ENCODE measurements at regions not wholly inside any gene's neighbourhood (a gene's known extent, or its start where the extent isn't known, plus 50 kb on each side); places are given as distances from the start of the nearest gene placed in this dataset.

- DNase-seq: no peak
Measured at GRCh38 chr6:227074-227782, 65.1 kb upstream of the DUSP22 start.

GRCh38 chr6:227812-228338 lies 64.4 kb upstream of the DUSP22 start:
- DNase-seq: no peak

GRCh38 chr6:228881-229651 lies 63.2 kb upstream of the DUSP22 start:
- DNase-seq: no peak

- no peak for DNase-seq
Measured at GRCh38 chr6:231779-232178, 60.5 kb upstream of the DUSP22 start.

- DNase-seq: no peak
Measured at GRCh38 chr6:232982-233640, 59.2 kb upstream of the DUSP22 start.

- DNase-seq: no peak
Measured at GRCh38 chr6:234706-235372, 57.4 kb upstream of the DUSP22 start.

GRCh38 chr6:235763-236360 lies 56.4 kb upstream of the DUSP22 start:
- no peak for DNase-seq

- no peak for DNase-seq
Measured at GRCh38 chr6:236519-236918, 55.8 kb upstream of the DUSP22 start.

GRCh38 chr6:240151-240550 lies 52.1 kb upstream of the DUSP22 start:
- no peak for DNase-seq

- DNase-seq: no peak
Measured at GRCh38 chr6:241336-241865, 50.9 kb upstream of the DUSP22 start.
